Spleen (tissue), 11 donors: ENCODE measurements at regions not wholly inside any gene's neighbourhood (a gene's known extent, or its start where the extent isn't known, plus 50 kb on each side); places are given as distances from the start of the nearest gene placed in this dataset.

Experiments
- DNase-seq: peaks from one replicate; pipeline ENCODE4 v3.0.0-alpha.2; 2020
- H3K27ac ChIP-seq, 8 donors: fragments of 200-600 bp; sonication (generic) in 7 of 8; 1 replicate in 4 of 8; 2 replicates in 4 of 8; pipeline versions ENCODE4 v1.5.0 to v1.8.0; 2016 to 2021; ENCODE audit warnings: inconsistent platforms in 4 of 8, mild to moderate bottlenecking in 4 of 8, moderate library complexity in 1 of 8
- H3K27me3 ChIP-seq, 7 donors: fragments of 200-600 bp; sonication (generic) in 6 of 7; replicated peaks in 1 of 7; 1 replicate in 4 of 7; 2 replicates in 3 of 7; pipeline versions ENCODE4 v1.5.0 to v1.8.0; 2016 to 2021; ENCODE audit warnings: inconsistent platforms in 3 of 7, mild to moderate bottlenecking in 1 of 7
- H3K36me3 ChIP-seq, 6 donors: fragments of 200-600 bp; sonication (generic) in 5 of 6; 1 replicate in 4 of 6; 2 replicates in 2 of 6; pipeline versions ENCODE4 v1.5.0 to v1.8.0; 2016 to 2021; ENCODE audit warnings: inconsistent platforms in 2 of 6
- H3K4me1 ChIP-seq, 6 donors: fragments of 200-600 bp; sonication (generic) in 5 of 6; 1 replicate in 3 of 6; 2 replicates in 3 of 6; pipeline versions ENCODE4 v1.5.0 to v1.8.0; 2016 to 2021; ENCODE audit warnings: inconsistent platforms in 3 of 6
- H3K4me3 ChIP-seq, 8 donors: fragments of 200-600 bp; sonication (generic) in 7 of 8; 1 replicate in 4 of 8; 2 replicates in 4 of 8; pipeline versions ENCODE4 v1.5.0 to v1.8.0; 2016 to 2021; ENCODE audit warnings: inconsistent platforms in 4 of 8, mild to moderate bottlenecking in 4 of 8, moderate library complexity in 2 of 8
- H3K9me3 ChIP-seq, 8 donors: fragments of 200-600 bp; sonication (generic) in 7 of 8; 1 replicate in 4 of 8; 2 replicates in 4 of 8; pipeline versions ENCODE4 v1.5.0 to v1.8.0; 2016 to 2021; ENCODE audit warnings: inconsistent platforms in 4 of 8
- CTCF ChIP-seq, 11 experiments: fragments of 200-600 bp in 7 of 11; fragments of 450-650 bp in 4 of 11; sonication (generic) in 4 of 11; IDR thresholded peaks in 8 of 11; conservative IDR thresholded peaks in 3 of 11; 1 replicate in 7 of 11; 2 replicates in 4 of 11; pipeline versions ENCODE4 v1.4.0 to v1.8.0; 2016 to 2021; ENCODE audit warnings: antibody characterized with exemption in 11 of 11, inconsistent platforms in 4 of 11, mild to moderate bottlenecking in 1 of 11
- POLR2A ChIP-seq, 3 donors: fragments of 450-650 bp; IDR thresholded peaks; one replicate each; pipeline ENCODE4 v1.5.1; 2017; ENCODE audit warnings: antibody characterized with exemption in 3 of 3, mild to moderate bottlenecking in 1 of 3
- POLR2AphosphoS5 ChIP-seq, 3 donors: sonication (generic); formaldehyde crosslinking; IDR thresholded peaks; one replicate each; pipeline ENCODE4 v1.5.1; 2017; ENCODE audit warnings: antibody characterized with exemption in 3 of 3
- WGBS, 5 donors: extraction: QIAGEN DNeasy Blood & Tissue Kit in 3 of 5; methylation state at CpG; one replicate each; pipeline versions ENCODE4 v1.1.5 to v1.1.7; 2013 to 2018; 5-methylcytosine and 5-hydroxymethylcytosine counted together
- intact Hi-C: fragments of 100-400 bp; cut with DNase I; formaldehyde crosslinking; loops from one replicate; pipeline ENCODE4 v1.15.0; 2023; ENCODE audit warnings: low total_unique reads
- donor health status: healthy with polysubstance abuse.
- donor health status: DM: no; HTN: no; CAD: no; lungs with moderate emphysema.
- donor health status: DM: no; HTN: no; CAD: no.
- donor health status: Bipolar disorder and iron deficiency.
- donor health status: healthy.
- donor health status: DM: no; HTN: no; CAD: no.
- donor health status: DM: yes; HTN: yes; CAD: no.

GRCh38 chr2:34308140-34308539 lies 709.0 kb upstream of the FAM98A start:
- Histone ChIP-seq H3K36me3 (no peaks in the 10 kb centered on the region), H3K27me3 (no peaks in the 10 kb centered on the region), H3K27ac (no peak overlapping the region), H3K4me1 (no peaks in the 10 kb centered on the region), H3K4me3 (no peak overlapping the region), H3K9me3 (peaks cover 0 to 10% (median 0%) of the 10 kb centered on the region in 8 donors)
- TF ChIP-seq POLR2AphosphoS5 (IDR thresholded peaks at IDR 0.05) (no peak), CTCF (IDR thresholded peaks at IDR 0.05 in 8 of 11, conservative IDR thresholded peaks at IDR 0.05 in 3 of 11) (no peak), POLR2A (IDR thresholded peaks at IDR 0.05) (no peak)
- intact Hi-C loops = no loop called here
- WGBS, 5 donors = 90 to 100% (median 94%) methylated on average over 2 of the region's 2 CpGs
- DNase-seq = no peak

GRCh38 chr2:34307636-34308035 lies 708.5 kb upstream of the FAM98A start:
- H3K27ac ChIP-seq = no peak overlapping the region
- no peaks in the 10 kb centered on the region for H3K36me3 ChIP-seq
- no peak overlapping the region for H3K4me3 ChIP-seq
- TF ChIP-seq POLR2AphosphoS5 (IDR thresholded peaks at IDR 0.05) (no peak), CTCF (IDR thresholded peaks at IDR 0.05 in 8 of 11, conservative IDR thresholded peaks at IDR 0.05 in 3 of 11) (no peak), POLR2A (IDR thresholded peaks at IDR 0.05) (no peak)
- H3K27me3 ChIP-seq = no peaks in the 10 kb centered on the region
- intact Hi-C loops = no loop called here
- H3K4me1 ChIP-seq = no peaks in the 10 kb centered on the region
- peaks cover 0 to 10% (median 0%) of the 10 kb centered on the region in 8 donors for H3K9me3 ChIP-seq
- no peak for DNase-seq
- WGBS, 5 donors = 67 to 86% (median 85%) methylated on average over 4 of the region's 4 CpGs

GRCh38 chr2:34306745-34307144 lies 707.6 kb upstream of the FAM98A start:
- Histone ChIP-seq H3K4me3 (no peak overlapping the region), H3K27me3 (no peaks in the 10 kb centered on the region), H3K9me3 (peaks cover 0 to 10% (median 0%) of the 10 kb centered on the region in 8 donors), H3K4me1 (no peaks in the 10 kb centered on the region), H3K36me3 (no peaks in the 10 kb centered on the region), H3K27ac (no peak overlapping the region)
- no peak for DNase-seq
- intact Hi-C loops = no loop called here
- TF ChIP-seq CTCF (IDR thresholded peaks at IDR 0.05 in 8 of 11, conservative IDR thresholded peaks at IDR 0.05 in 3 of 11) (no peak), POLR2A (IDR thresholded peaks at IDR 0.05) (no peak), POLR2AphosphoS5 (IDR thresholded peaks at IDR 0.05) (no peak)

- Histone ChIP-seq H3K4me1 (no peaks in the 10 kb centered on the region), H3K4me3 (no peak overlapping the region), H3K9me3 (peaks cover 0 to 8% (median 0%) of the 10 kb centered on the region in 8 donors), H3K36me3 (no peaks in the 10 kb centered on the region), H3K27me3 (no peaks in the 10 kb centered on the region), H3K27ac (no peak overlapping the region)
- intact Hi-C loops = no loop called here
- 62 to 80% (median 69%) methylated on average over 3 of the region's 3 CpGs for WGBS, 5 donors
- TF ChIP-seq CTCF (IDR thresholded peaks at IDR 0.05 in 8 of 11, conservative IDR thresholded peaks at IDR 0.05 in 3 of 11) = no peak
- TF ChIP-seq POLR2AphosphoS5 (IDR thresholded peaks at IDR 0.05) = no peak
- no peak for TF ChIP-seq POLR2A (IDR thresholded peaks at IDR 0.05)
- no peak for DNase-seq
These were observed 706.5 kb upstream of the FAM98A start for GRCh38 chr2:34305587-34305986.
